AG10803 (cell line): ENCODE measurements at regions not wholly inside any gene's neighbourhood (a gene's known extent, or its start where the extent isn't known, plus 50 kb on each side); places are given as distances from the start of the nearest gene placed in this dataset.

Source experiments
- DNase-seq: peaks from one replicate; pipeline ENCODE4 v3.0.0; 2010; ENCODE audit warnings: low read depth
- H3K4me3 ChIP-seq: 2 replicates; pipeline ENCODE4 v1.5.1; 2011; ENCODE audit warnings: mild to moderate bottlenecking, low read length, control low read depth
- TF ChIP-seq, protein P1 (sequence below): conservative IDR thresholded peaks from 2 replicates; pipeline ENCODE4 v1.5.1; 2011; ENCODE audit warnings: mild to moderate bottlenecking, low read length, control low read depth, inconsistent platforms

- no peak for DNase-seq
- TF ChIP-seq, protein P1, sequence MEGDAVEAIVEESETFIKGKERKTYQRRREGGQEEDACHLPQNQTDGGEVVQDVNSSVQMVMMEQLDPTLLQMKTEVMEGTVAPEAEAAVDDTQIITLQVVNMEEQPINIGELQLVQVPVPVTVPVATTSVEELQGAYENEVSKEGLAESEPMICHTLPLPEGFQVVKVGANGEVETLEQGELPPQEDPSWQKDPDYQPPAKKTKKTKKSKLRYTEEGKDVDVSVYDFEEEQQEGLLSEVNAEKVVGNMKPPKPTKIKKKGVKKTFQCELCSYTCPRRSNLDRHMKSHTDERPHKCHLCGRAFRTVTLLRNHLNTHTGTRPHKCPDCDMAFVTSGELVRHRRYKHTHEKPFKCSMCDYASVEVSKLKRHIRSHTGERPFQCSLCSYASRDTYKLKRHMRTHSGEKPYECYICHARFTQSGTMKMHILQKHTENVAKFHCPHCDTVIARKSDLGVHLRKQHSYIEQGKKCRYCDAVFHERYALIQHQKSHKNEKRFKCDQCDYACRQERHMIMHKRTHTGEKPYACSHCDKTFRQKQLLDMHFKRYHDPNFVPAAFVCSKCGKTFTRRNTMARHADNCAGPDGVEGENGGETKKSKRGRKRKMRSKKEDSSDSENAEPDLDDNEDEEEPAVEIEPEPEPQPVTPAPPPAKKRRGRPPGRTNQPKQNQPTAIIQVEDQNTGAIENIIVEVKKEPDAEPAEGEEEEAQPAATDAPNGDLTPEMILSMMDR = no peak
- no peak overlapping the region for H3K4me3 ChIP-seq
These were observed 53.2 kb upstream of the TMC3 start for GRCh38 chr15:81427176-81427575.

GRCh38 chr15:81425905-81426304, 51.9 kb upstream of the TMC3 start:
- no peak overlapping the region for H3K4me3 ChIP-seq
- no peak for DNase-seq
- TF ChIP-seq, protein P1 = no peak
